Glutamatergic neuron (in vitro differentiated cells): ENCODE measurements at regions not wholly inside any gene's neighbourhood (a gene's known extent, or its start where the extent isn't known, plus 50 kb on each side); places are given as distances from the start of the nearest gene placed in this dataset.
"Not testable (repeated sequence)": the region's sequence is repeated elsewhere in the genome, so short reads cannot be mapped to it uniquely, and the experiment has no call there.

Experiments used
- DNase-seq: peaks from one replicate; pipeline ENCODE4 v3.0.0; 2022
- H3K27ac Mint-ChIP-seq: one replicate; pipeline ENCODE4 v1.8.0; 2020; ENCODE audit warnings: mild to moderate bottlenecking, mixed read lengths, inconsistent platforms; ENCODE audit not compliant: unreplicated experiment
- H3K27me3 Mint-ChIP-seq: one replicate; pipeline ENCODE4 v1.8.0; 2020; ENCODE audit warnings: mild to moderate bottlenecking, moderate library complexity, mixed read lengths, inconsistent platforms; ENCODE audit not compliant: unreplicated experiment
- H3K36me3 Mint-ChIP-seq: one replicate; pipeline ENCODE4 v1.8.0; 2020; ENCODE audit warnings: mild to moderate bottlenecking, mixed read lengths, inconsistent platforms; ENCODE audit not compliant: unreplicated experiment
- H3K4me1 Mint-ChIP-seq: one replicate; pipeline ENCODE4 v1.8.0; 2020; ENCODE audit warnings: mild to moderate bottlenecking, low read depth, mixed read lengths, inconsistent platforms; ENCODE audit not compliant: unreplicated experiment
- H3K4me3 Mint-ChIP-seq: one replicate; pipeline ENCODE4 v1.8.0; 2020; ENCODE audit warnings: mild to moderate bottlenecking, mixed read lengths, inconsistent platforms; ENCODE audit not compliant: unreplicated experiment
- H3K9me3 Mint-ChIP-seq: one replicate; pipeline ENCODE4 v1.8.0; 2020; ENCODE audit warnings: mild to moderate bottlenecking, moderate library complexity, mixed read lengths, inconsistent platforms; ENCODE audit not compliant: unreplicated experiment
- TF ChIP-seq, protein P1 (sequence below): fragments of 200-600 bp; sonication (generic); IDR thresholded peaks from one replicate; pipeline ENCODE4 v1.5.0; 2021; ENCODE audit not compliant: partially characterized antibody, unreplicated experiment

DNA sequence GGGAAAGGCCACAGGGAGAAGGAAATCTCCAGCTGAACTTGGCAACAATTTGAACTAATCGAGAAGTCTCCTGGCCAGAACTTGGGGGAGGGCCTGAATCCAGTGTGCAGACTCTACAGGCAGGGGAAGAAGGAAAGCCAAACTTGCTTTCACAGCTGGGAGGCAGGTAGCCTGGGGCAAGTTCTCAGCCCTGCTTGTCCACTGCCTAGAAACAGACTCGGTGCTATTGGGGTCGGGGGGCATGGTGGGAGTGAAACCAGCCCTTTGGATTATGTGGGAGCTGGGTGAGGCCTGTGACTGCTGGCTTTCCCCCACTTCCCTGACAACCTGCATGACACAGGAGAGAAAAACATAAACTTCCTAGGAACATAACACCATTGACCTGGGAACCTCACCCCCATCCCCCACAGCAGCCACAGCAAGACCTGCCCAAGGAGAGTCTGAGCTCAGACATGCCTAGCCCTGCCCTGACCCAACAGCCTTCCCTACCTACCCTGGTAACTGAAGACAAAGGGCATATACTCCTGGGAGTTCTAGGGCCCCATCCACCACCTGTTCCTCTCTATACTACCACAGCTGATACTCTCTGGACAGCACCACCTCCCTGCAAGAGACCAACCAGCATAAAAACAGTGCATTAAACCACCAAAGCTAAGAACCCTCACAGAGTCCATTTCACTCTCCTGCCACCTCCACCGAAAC is 103.7 kb upstream of the MNS1 start:
- Mint-ChIP-seq H3K27me3 (peaks cover 2% of the 10 kb centered on the region), H3K4me3 (no peak overlapping the region), H3K4me1 (peaks cover 3% of the 10 kb centered on the region), H3K9me3 (no peaks in the 10 kb centered on the region), H3K27ac (peak overlapping the region; percentile 23), H3K36me3 (peaks cover 13% of the 10 kb centered on the region)
- TF ChIP-seq, protein P1, sequence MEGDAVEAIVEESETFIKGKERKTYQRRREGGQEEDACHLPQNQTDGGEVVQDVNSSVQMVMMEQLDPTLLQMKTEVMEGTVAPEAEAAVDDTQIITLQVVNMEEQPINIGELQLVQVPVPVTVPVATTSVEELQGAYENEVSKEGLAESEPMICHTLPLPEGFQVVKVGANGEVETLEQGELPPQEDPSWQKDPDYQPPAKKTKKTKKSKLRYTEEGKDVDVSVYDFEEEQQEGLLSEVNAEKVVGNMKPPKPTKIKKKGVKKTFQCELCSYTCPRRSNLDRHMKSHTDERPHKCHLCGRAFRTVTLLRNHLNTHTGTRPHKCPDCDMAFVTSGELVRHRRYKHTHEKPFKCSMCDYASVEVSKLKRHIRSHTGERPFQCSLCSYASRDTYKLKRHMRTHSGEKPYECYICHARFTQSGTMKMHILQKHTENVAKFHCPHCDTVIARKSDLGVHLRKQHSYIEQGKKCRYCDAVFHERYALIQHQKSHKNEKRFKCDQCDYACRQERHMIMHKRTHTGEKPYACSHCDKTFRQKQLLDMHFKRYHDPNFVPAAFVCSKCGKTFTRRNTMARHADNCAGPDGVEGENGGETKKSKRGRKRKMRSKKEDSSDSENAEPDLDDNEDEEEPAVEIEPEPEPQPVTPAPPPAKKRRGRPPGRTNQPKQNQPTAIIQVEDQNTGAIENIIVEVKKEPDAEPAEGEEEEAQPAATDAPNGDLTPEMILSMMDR, result no peak
- DNase-seq, result no peak

DNA sequence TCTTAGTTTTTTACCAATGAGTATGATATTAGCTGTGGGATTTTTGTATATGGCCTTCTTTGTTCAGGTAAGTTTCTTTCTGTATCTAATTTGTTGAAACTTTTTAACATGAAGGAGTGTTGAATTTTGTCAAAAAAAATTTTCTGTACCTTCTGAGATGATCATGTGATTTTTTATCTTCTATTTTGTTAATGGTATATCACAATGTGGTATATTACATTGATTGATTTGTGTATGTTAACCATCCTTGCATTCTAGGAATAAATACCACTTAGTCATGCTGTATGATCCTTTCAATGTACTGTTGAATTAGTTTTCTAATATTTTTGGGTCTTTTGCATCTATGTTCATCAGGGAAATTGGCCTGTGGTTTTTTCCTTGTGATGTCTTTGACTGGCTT is 92.5 kb upstream of the MNS1 start:
- Mint-ChIP-seq H3K9me3 (no peaks in the 10 kb centered on the region), H3K4me3 (no peak overlapping the region)
- TF ChIP-seq, protein P1, result no peak

GRCh38 chr15:56553486-56553885 is 88.5 kb upstream of the MNS1 start:
- Mint-ChIP-seq H3K36me3 (peaks cover 10% of the 10 kb centered on the region), H3K27ac (no peak overlapping the region), H3K4me3 (no peak overlapping the region), H3K27me3 (no peaks in the 10 kb centered on the region), H3K4me1 (no peaks in the 10 kb centered on the region), H3K9me3 (no peaks in the 10 kb centered on the region)
- TF ChIP-seq, protein P1, result no peak
- DNase-seq, result no peak

More for the DNA sequence above, 92.5 kb upstream of the MNS1 start:
- DNase-seq, result no peak
- H3K27ac Mint-ChIP-seq, result no peak overlapping the region
- H3K27me3 Mint-ChIP-seq, result no peaks in the 10 kb centered on the region
- H3K36me3 Mint-ChIP-seq, result peaks cover 10% of the 10 kb centered on the region
- no peaks in the 10 kb centered on the region for H3K4me1 Mint-ChIP-seq

DNA sequence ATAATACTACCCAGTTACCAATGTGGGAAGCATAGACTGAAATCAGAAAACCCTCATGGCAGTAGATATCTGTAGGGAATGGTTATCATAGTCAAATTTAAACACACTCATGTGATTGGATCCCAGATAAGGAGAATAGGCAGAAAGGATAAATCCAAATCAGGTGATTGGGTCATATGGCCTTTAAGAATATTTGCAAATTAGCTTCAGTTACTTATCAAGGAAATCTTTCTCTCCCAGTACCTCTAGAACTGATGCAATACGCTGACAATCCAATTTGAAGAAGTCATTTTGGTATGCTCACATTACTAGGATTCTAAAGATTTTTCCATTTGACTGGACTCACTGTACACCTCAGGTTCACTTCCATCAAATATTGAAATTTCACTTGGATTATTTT is 87.7 kb upstream of the MNS1 start:
- H3K9me3 Mint-ChIP-seq, result no peaks in the 10 kb centered on the region
- peaks cover 7% of the 10 kb centered on the region for H3K36me3 Mint-ChIP-seq
- no peaks in the 10 kb centered on the region for H3K27me3 Mint-ChIP-seq
- DNase-seq, result no peak
- H3K4me3 Mint-ChIP-seq, result no peak overlapping the region
- H3K4me1 Mint-ChIP-seq, result no peaks in the 10 kb centered on the region
- no peak overlapping the region for H3K27ac Mint-ChIP-seq
- TF ChIP-seq, protein P1, result no peak

DNA sequence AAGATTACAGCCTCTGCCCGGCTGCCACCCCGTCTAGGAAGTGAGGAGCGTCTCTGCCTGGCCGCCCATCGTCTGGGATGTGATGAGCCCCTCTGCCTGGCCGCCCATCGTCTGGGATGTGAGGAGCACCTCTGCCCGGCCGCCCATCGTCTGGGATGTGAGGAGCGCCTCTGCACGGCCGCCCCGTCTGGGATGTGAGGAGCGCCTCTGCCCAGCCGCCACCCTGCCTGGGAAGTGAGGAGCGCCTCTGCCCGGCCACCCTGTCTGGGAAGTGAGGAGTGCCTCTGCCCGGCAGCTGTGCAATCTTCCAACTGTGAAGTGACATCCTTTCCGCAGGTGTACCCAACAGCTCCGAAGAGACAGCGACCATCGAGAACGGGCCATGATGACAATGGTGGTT is 75.6 kb upstream of the MNS1 start:
- H3K36me3 Mint-ChIP-seq, result peaks cover 14% of the 10 kb centered on the region
- not testable (repeated sequence) for DNase-seq, H3K4me1 Mint-ChIP-seq

DNA sequence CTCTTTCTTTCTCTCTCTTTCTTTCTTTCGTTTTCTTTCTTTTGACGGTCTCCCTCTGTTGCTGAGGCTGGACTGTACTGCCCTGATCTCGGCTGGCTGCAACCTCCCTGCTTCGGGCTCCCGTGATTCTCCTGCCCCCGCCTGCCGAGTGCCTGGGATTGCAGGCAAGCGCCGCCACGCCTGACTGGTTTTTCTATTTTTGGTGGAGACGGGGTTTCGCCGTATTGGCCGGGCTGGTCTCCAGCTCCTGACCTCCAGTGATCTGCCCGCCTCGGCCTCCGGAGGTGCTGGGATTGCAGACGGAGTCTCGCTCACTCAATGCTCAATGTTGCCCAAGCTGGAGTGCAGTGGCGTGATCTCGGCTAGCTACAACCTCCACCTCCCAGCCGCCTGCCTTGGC is 75.2 kb upstream of the MNS1 start:
- H3K4me3 Mint-ChIP-seq, H3K4me1 Mint-ChIP-seq, DNase-seq, H3K27ac Mint-ChIP-seq, H3K27me3 Mint-ChIP-seq, H3K9me3 Mint-ChIP-seq: not testable (repeated sequence)
- peaks cover 14% of the 10 kb centered on the region for H3K36me3 Mint-ChIP-seq

More for the DNA sequence above, 75.6 kb upstream of the MNS1 start:
- not testable (repeated sequence) for H3K27ac Mint-ChIP-seq, H3K9me3 Mint-ChIP-seq, H3K27me3 Mint-ChIP-seq, H3K4me3 Mint-ChIP-seq
